Colonic mucosa (tissue), 4 donors: ENCODE measurements at regions not wholly inside any gene's neighbourhood (a gene's known extent, or its start where the extent isn't known, plus 50 kb on each side); places are given as distances from the start of the nearest gene placed in this dataset.
"Not testable (repeated sequence)": the region's sequence is repeated elsewhere in the genome, so short reads cannot be mapped to it uniquely, and the experiment has no call there.

Experiments used
- DNase-seq: peaks from one replicate; pipeline ENCODE4 v3.0.0-alpha.2; 2020
- H3K27ac ChIP-seq: fragments of 200-600 bp; one replicate; pipeline ENCODE4 v1.8.0; 2021
- H3K27me3 ChIP-seq: fragments of 200-600 bp; one replicate; pipeline ENCODE4 v1.8.0; 2021
- H3K36me3 ChIP-seq: fragments of 200-600 bp; one replicate; pipeline ENCODE4 v1.8.0; 2021
- H3K4me1 ChIP-seq: fragments of 200-600 bp; one replicate; pipeline ENCODE4 v1.8.0; 2021; ENCODE audit warnings: mild to moderate bottlenecking
- H3K4me3 ChIP-seq: fragments of 200-600 bp; one replicate; pipeline ENCODE4 v1.8.0; 2021
- H3K9ac ChIP-seq, 2 donors: one replicate each; pipeline ENCODE4 v1.7.0; 2013; ENCODE audit warnings: control low read depth in 2 of 2, low read depth in 2 of 2, low read length in 2 of 2
- H3K9me3 ChIP-seq: fragments of 200-600 bp; one replicate; pipeline ENCODE4 v1.8.0; 2021
- CTCF ChIP-seq: fragments of 200-600 bp; IDR thresholded peaks from one replicate; pipeline ENCODE4 v1.8.0; 2022; ENCODE audit warnings: antibody characterized with exemption, mild to moderate bottlenecking
- intact Hi-C: fragments of 100-400 bp; cut with DNase I; formaldehyde crosslinking; loops from one replicate; pipeline ENCODE4 v1.14.1; 2022
- donor health status: healthy.
- donor health status: DM: no; HTN: no; CAD: no.
- donor health status: DM: no; HTN: no; CAD: no.

- no peak overlapping the region for H3K4me3 ChIP-seq
- H3K27ac ChIP-seq: no peak overlapping the region
- no peak for DNase-seq
- no peaks in the 10 kb centered on the region for H3K4me1 ChIP-seq
- H3K9me3 ChIP-seq: no peaks in the 10 kb centered on the region
- intact Hi-C loops: no loop called here
- H3K9ac ChIP-seq: no peak overlapping the region
- no peaks in the 10 kb centered on the region for H3K27me3 ChIP-seq
- TF ChIP-seq CTCF: no peak
- H3K36me3 ChIP-seq: no peaks in the 10 kb centered on the region
Observed at GRCh38 chr10:34013235-34013634, 678.8 kb upstream of the NRP1 start.

GRCh38 chr10:34010891-34011290 is 676.4 kb upstream of the NRP1 start:
- Histone ChIP-seq H3K9me3 (no peaks in the 10 kb centered on the region), H3K27ac (no peak overlapping the region), H3K4me1 (no peaks in the 10 kb centered on the region), H3K4me3 (no peak overlapping the region), H3K36me3 (no peaks in the 10 kb centered on the region), H3K9ac (no peak overlapping the region), H3K27me3 (no peaks in the 10 kb centered on the region)
- no peak for DNase-seq
- intact Hi-C loops: no loop called here
- TF ChIP-seq CTCF: no peak

GRCh38 chr10:34010228-34010627 is 675.8 kb upstream of the NRP1 start:
- H3K9me3 ChIP-seq, intact Hi-C loops, H3K9ac ChIP-seq, DNase-seq, H3K4me1 ChIP-seq, H3K27ac ChIP-seq, H3K36me3 ChIP-seq, H3K4me3 ChIP-seq, H3K27me3 ChIP-seq: not testable (repeated sequence)

- Histone ChIP-seq H3K4me1 (no peaks in the 10 kb centered on the region), H3K9me3 (no peaks in the 10 kb centered on the region), H3K9ac (no peak overlapping the region), H3K27ac (no peak overlapping the region), H3K36me3 (no peaks in the 10 kb centered on the region), H3K27me3 (no peaks in the 10 kb centered on the region), H3K4me3 (no peak overlapping the region)
- intact Hi-C loops: no loop called here
- no peak for DNase-seq
- no peak for TF ChIP-seq CTCF
Observed at GRCh38 chr10:34008656-34009055, 674.2 kb upstream of the NRP1 start.

- H3K4me1 ChIP-seq: no peaks in the 10 kb centered on the region
- H3K9me3 ChIP-seq: no peaks in the 10 kb centered on the region
- no peaks in the 10 kb centered on the region for H3K36me3 ChIP-seq
- no peak for TF ChIP-seq CTCF
- intact Hi-C loops: no loop called here
- no peak overlapping the region for H3K4me3 ChIP-seq
- no peaks in the 10 kb centered on the region for H3K27me3 ChIP-seq
- H3K27ac ChIP-seq: no peak overlapping the region
- no peak overlapping the region for H3K9ac ChIP-seq
- no peak for DNase-seq
Observed at GRCh38 chr10:34006471-34006870, 672.0 kb upstream of the NRP1 start.

GRCh38 chr10:34003561-34003960 is 669.1 kb upstream of the NRP1 start:
- no peak for TF ChIP-seq CTCF
- H3K9ac ChIP-seq: no peak overlapping the region
- intact Hi-C loops: no loop called here
- DNase-seq: no peak
- H3K4me1 ChIP-seq: no peaks in the 10 kb centered on the region
- no peaks in the 10 kb centered on the region for H3K36me3 ChIP-seq
- no peak overlapping the region for H3K27ac ChIP-seq
- H3K27me3 ChIP-seq: no peaks in the 10 kb centered on the region
- no peak overlapping the region for H3K4me3 ChIP-seq
- H3K9me3 ChIP-seq: no peaks in the 10 kb centered on the region
